HEK293 (cell line): ENCODE measurements at regions not wholly inside any gene's neighbourhood (a gene's known extent, or its start where the extent isn't known, plus 50 kb on each side); places are given as distances from the start of the nearest gene placed in this dataset.

ENCODE experiments used
- CTCF ChIA-PET: fragments of 350-600 bp; formaldehyde crosslinking; extraction: SDS; loops from one replicate; lab custom pipeline; 2021; ENCODE audit warnings: antibody characterized with exemption; lab: Yijun Ruan, JAX
- POLR2A ChIA-PET: fragments of 300-600 bp; formaldehyde crosslinking; extraction: SDS; loops from one replicate; lab custom pipeline; 2020; ENCODE audit warnings: antibody characterized with exemption, inconsistent platforms; lab: Yijun Ruan, JAX
- H3K27ac ChIP-seq: fragments of 200-500 bp; sonication (Bioruptor generic); 2 replicates; pipeline ENCODE4 v1.5.1; 2014; ENCODE audit warnings: low read depth, low read length, control low read depth, inconsistent platforms; ENCODE audit errors: extremely low read depth
- H3K36me3 ChIP-seq, 2 experiments: fragments of 200-500 bp in 1 of 2; sonication (Bioruptor generic) in 1 of 2; 1 replicate in 1 of 2; 2 replicates in 1 of 2; pipeline ENCODE4 v1.5.1; 2014 to 2017; ENCODE audit warnings: inconsistent platforms in 2 of 2, low read length in 2 of 2; ENCODE audit not compliant: control insufficient read depth in 2 of 2, insufficient read depth in 1 of 2
- H3K4me1 ChIP-seq: fragments of 200-500 bp; sonication (Bioruptor generic); 2 replicates; pipeline ENCODE4 v1.5.1; 2014; ENCODE audit warnings: mild to moderate bottlenecking, low read length, inconsistent platforms; ENCODE audit not compliant: control insufficient read depth, insufficient read depth
- H3K4me3 ChIP-seq: 2 replicates; pipeline ENCODE4 v1.5.1; 2011; ENCODE audit warnings: low read depth, mild to moderate bottlenecking, control low read depth, low read length, moderate library complexity
- H3K9me3 ChIP-seq: fragments of 200-500 bp; sonication (Bioruptor generic); 2 replicates; pipeline ENCODE4 v1.5.1; 2014; ENCODE audit warnings: low read depth, low read length, inconsistent platforms; ENCODE audit not compliant: control insufficient read depth, insufficient read depth
- GLI4 ChIP-seq: fragments of 450-650 bp; formaldehyde crosslinking; IDR thresholded peaks from 2 replicates; pipeline ENCODE4 v1.5.1; 2016; ENCODE audit warnings: missing biosample characterization, missing genetic modification characterization
- HOXC10 ChIP-seq: sonication (generic); formaldehyde crosslinking; IDR thresholded peaks from 2 replicates; pipeline ENCODE4 v1.8.1; 2023; ENCODE audit warnings: mild to moderate bottlenecking, missing genetic modification reagents
- KLF1 ChIP-seq: fragments of 450-650 bp; formaldehyde crosslinking; IDR thresholded peaks from 2 replicates; pipeline ENCODE4 v1.5.1; 2016; ENCODE audit warnings: missing biosample characterization, missing genetic modification characterization
- KLF16 ChIP-seq: fragments of 450-650 bp; formaldehyde crosslinking; IDR thresholded peaks from 2 replicates; pipeline ENCODE4 v1.5.1; 2017; ENCODE audit warnings: missing biosample characterization, missing genetic modification characterization
- RBAK ChIP-seq: fragments of 450-650 bp; formaldehyde crosslinking; IDR thresholded peaks from 2 replicates; pipeline ENCODE4 v1.5.1; 2016; ENCODE audit warnings: missing biosample characterization, missing genetic modification characterization
- SETDB1 ChIP-seq: IDR thresholded peaks from one replicate; pipeline ENCODE4 v1.6.1; 2017; ENCODE audit warnings: mild to moderate bottlenecking, low read length, moderate library complexity, mixed read lengths; ENCODE audit not compliant: insufficient read length
- ZBTB48 ChIP-seq: fragments of 450-650 bp; formaldehyde crosslinking; IDR thresholded peaks from 2 replicates; pipeline ENCODE4 v1.5.1; 2016; ENCODE audit warnings: missing biosample characterization, missing genetic modification characterization
- ZFP3 ChIP-seq: fragments of 450-650 bp; formaldehyde crosslinking; IDR thresholded peaks from 2 replicates; pipeline ENCODE4 v1.5.1; 2016; ENCODE audit warnings: low read depth, missing biosample characterization, missing genetic modification characterization
- ZFP37 ChIP-seq: fragments of 450-650 bp; formaldehyde crosslinking; IDR thresholded peaks from 2 replicates; pipeline ENCODE4 v1.5.1; 2016; ENCODE audit warnings: missing biosample characterization, missing genetic modification characterization
- ZNF138 ChIP-seq: fragments of 450-650 bp; formaldehyde crosslinking; IDR thresholded peaks from 2 replicates; pipeline ENCODE4 v1.5.1; 2016; ENCODE audit warnings: missing biosample characterization, missing genetic modification characterization, borderline replicate concordance
- ZNF146 ChIP-seq: fragments of 450-650 bp; formaldehyde crosslinking; IDR thresholded peaks from 2 replicates; pipeline ENCODE4 v1.5.1; 2016; ENCODE audit warnings: missing biosample characterization, missing genetic modification characterization
- ZNF175 ChIP-seq: fragments of 450-650 bp; formaldehyde crosslinking; IDR thresholded peaks from 2 replicates; pipeline ENCODE4 v1.5.1; 2016; ENCODE audit warnings: missing biosample characterization, missing genetic modification characterization
- ZNF202 ChIP-seq: fragments of 450-650 bp; formaldehyde crosslinking; IDR thresholded peaks from 2 replicates; pipeline ENCODE4 v1.5.1; 2016; ENCODE audit warnings: missing biosample characterization, missing genetic modification characterization, borderline replicate concordance
- ZNF311 ChIP-seq: fragments of 450-650 bp; formaldehyde crosslinking; IDR thresholded peaks from 2 replicates; pipeline ENCODE4 v1.5.1; 2017; ENCODE audit warnings: missing biosample characterization, missing genetic modification characterization, borderline replicate concordance
- ZNF501 ChIP-seq: fragments of 450-650 bp; formaldehyde crosslinking; IDR thresholded peaks from 2 replicates; pipeline ENCODE4 v1.5.1; 2016; ENCODE audit warnings: missing biosample characterization, missing genetic modification characterization
- ZNF561 ChIP-seq: fragments of 450-650 bp; IDR thresholded peaks from 2 replicates; pipeline ENCODE4 v1.5.1; 2018; ENCODE audit warnings: missing biosample characterization, missing genetic modification characterization, borderline replicate concordance
- ZNF626 ChIP-seq: fragments of 450-650 bp; sonication (Bioruptor Pico); formaldehyde crosslinking; IDR thresholded peaks from 2 replicates; pipeline ENCODE4 v1.5.1; 2018; ENCODE audit warnings: missing biosample characterization, missing genetic modification characterization, inconsistent platforms
- ZNF664 ChIP-seq: fragments of 450-650 bp; formaldehyde crosslinking; IDR thresholded peaks from 2 replicates; pipeline ENCODE4 v1.5.1; 2016; ENCODE audit warnings: missing biosample characterization, missing genetic modification characterization
- ZNF701 ChIP-seq: fragments of 450-650 bp; formaldehyde crosslinking; IDR thresholded peaks from 2 replicates; pipeline ENCODE4 v1.5.1; 2016; ENCODE audit warnings: missing biosample characterization, missing genetic modification characterization
- ZSCAN23 ChIP-seq: fragments of 450-650 bp; formaldehyde crosslinking; IDR thresholded peaks from 2 replicates; pipeline ENCODE4 v1.5.1; 2016; ENCODE audit warnings: missing biosample characterization, missing genetic modification characterization
- TF ChIP-seq, protein P1 (sequence below): fragments of 450-650 bp; formaldehyde crosslinking; IDR thresholded peaks from 2 replicates; pipeline ENCODE4 v1.5.1; 2016; ENCODE audit warnings: missing biosample characterization, missing genetic modification characterization
- TF ChIP-seq, protein P2 (sequence below): fragments of 450-650 bp; formaldehyde crosslinking; IDR thresholded peaks from 2 replicates; pipeline ENCODE4 v1.5.0; 2017; ENCODE audit warnings: missing biosample characterization, missing genetic modification characterization, borderline replicate concordance
- TF ChIP-seq, protein P3 (sequence below): fragments of 450-650 bp; formaldehyde crosslinking; IDR thresholded peaks from 2 replicates; pipeline ENCODE4 v1.5.1; 2016; ENCODE audit warnings: missing biosample characterization, missing genetic modification characterization

DNA sequence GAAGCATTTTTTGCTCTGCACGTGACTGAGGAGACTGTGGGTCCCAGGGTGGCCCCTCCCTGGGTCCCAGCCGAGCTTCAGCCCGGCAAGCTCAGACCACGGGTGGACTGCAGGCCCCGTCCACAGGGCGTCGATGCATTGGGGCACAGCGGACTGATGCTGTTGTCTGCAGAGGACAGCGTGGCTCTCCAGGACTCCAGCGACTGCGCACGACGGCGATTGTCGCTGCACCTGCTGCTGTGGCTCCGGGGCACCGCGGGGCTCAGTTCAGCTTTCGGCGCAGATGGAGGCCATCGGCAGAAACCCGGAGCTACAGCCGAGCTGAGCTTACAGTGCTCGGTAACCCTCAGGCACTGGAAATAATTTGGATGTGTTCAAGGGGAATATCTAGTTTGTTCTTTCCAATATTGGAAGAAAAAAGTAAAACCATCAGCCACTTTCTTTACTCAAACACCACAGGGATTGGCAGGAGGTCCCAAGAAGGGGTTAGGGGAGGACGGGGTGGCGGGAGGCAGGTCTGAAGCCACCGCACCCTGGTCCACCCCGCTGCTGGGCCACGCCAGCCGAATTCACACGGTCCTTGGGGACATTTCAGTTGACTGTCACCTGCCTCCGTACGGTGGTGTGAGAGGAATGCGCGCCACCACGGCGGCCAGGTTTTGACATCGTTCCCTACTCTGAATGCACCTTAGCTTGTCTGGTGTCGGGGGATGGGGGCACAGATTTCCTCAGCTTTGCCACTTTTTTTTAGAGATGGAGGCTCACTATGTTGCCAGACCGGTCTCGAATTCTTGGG, 88.7 kb upstream of the RPH3AL start:
- ChIA-PET CTCF (interaction anchor here (0.6 to 3.4 kb wide), 2 partner anchors 29 to 155 kb away, joined by 3 to 14 read pairs; no protein-coding TSS in a partner anchor), POLR2A (interaction anchor here (0.6 kb wide), 1 partner anchor 13 kb away, joined by 3 read pairs; no protein-coding TSS in a partner anchor)
- H3K4me1 ChIP-seq, result no peaks in the 10 kb centered on the region
- TF ChIP-seq SETDB1 (no peak), ZNF146 (tag by site-specific recombination) (no peak), ZFP3 (tag by site-specific recombination) (no peak)
- no peak overlapping the region for H3K27ac ChIP-seq
- no peak overlapping the region for H3K4me3 ChIP-seq
- peaks cover 12 to 35% of the 10 kb centered on the region in 2 experiments; a peak in 2 of 3 replicates for H3K36me3 ChIP-seq
- no peaks in the 10 kb centered on the region for H3K9me3 ChIP-seq

DNA sequence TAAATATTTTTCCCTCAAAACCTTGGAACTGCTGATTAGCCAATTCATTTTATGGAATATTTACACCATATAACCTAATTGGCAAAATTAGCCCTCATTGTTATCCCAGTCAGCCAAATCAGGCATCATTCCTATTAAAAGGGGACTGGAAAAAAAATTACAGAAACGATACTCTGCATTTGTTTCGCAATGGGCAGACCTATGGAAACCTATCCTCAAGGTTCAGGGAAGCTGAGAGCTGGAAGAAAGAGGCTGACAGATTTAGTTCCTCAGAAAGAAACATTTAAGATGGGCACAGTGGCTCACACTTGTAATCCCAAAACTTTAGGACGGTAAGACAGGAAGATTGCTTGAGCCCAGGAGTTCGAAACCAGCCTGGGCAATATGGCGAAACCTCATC, 85.6 kb upstream of the RPH3AL start:
- no peak overlapping the region for H3K27ac ChIP-seq
- H3K4me1 ChIP-seq, result no peaks in the 10 kb centered on the region
- no peak overlapping the region for H3K4me3 ChIP-seq
- no peaks in the 10 kb centered on the region; the same call in 1 of the 2 replicates for H3K9me3 ChIP-seq
- ChIA-PET CTCF (interaction anchor here (0.6 to 1.4 kb wide), 3 partner anchors 26 to 628 kb away, joined by 3 read pairs; no protein-coding TSS in a partner anchor), POLR2A (no interaction called here)
- peaks cover 0 to 15% of the 10 kb centered on the region in 2 experiments; a peak in 1 of 3 replicates for H3K36me3 ChIP-seq
- TF ChIP-seq ZNF561 (tag by site-specific recombination), result no peak
- TF ChIP-seq ZNF701 (tag by site-specific recombination), result no peak
- TF ChIP-seq, protein P1, sequence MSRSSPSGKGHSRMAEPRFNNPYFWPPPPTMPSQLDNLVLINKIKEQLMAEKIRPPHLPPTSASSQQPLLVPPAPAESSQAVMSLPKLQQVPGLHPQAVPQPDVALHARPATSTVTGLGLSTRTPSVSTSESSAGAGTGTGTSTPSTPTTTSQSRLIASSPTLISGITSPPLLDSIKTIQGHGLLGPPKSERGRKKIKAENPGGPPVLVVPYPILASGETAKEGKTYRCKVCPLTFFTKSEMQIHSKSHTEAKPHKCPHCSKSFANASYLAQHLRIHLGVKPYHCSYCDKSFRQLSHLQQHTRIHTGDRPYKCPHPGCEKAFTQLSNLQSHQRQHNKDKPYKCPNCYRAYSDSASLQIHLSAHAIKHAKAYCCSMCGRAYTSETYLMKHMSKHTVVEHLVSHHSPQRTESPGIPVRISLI (tag by site-specific recombination), result no peak
- TF ChIP-seq, protein P2, sequence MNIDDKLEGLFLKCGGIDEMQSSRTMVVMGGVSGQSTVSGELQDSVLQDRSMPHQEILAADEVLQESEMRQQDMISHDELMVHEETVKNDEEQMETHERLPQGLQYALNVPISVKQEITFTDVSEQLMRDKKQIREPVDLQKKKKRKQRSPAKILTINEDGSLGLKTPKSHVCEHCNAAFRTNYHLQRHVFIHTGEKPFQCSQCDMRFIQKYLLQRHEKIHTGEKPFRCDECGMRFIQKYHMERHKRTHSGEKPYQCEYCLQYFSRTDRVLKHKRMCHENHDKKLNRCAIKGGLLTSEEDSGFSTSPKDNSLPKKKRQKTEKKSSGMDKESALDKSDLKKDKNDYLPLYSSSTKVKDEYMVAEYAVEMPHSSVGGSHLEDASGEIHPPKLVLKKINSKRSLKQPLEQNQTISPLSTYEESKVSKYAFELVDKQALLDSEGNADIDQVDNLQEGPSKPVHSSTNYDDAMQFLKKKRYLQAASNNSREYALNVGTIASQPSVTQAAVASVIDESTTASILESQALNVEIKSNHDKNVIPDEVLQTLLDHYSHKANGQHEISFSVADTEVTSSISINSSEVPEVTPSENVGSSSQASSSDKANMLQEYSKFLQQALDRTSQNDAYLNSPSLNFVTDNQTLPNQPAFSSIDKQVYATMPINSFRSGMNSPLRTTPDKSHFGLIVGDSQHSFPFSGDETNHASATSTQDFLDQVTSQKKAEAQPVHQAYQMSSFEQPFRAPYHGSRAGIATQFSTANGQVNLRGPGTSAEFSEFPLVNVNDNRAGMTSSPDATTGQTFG (tag by site-specific recombination), result no peak
- no peak for TF ChIP-seq ZFP37 (tag by site-specific recombination)

DNA sequence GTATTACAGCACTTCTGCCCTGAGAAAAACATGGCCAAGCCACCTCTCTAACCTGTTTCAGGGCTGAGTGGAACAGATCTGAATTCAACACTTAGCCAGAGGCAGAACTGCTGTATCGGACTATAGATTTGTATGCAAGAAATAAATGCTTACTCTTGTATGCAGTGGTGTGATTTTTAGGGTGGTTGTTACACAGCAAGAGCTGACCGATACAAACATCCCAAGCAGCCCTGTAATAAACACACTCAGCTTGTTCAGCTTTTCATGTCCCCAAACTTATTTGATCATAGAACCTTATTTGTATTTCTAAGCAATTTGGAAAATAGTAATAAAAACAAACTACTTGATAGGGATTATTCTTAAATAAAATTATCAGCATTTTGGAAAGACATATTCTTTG, 84.9 kb upstream of the RPH3AL start:
- no peak for TF ChIP-seq ZNF175 (tag by site-specific recombination)
- TF ChIP-seq RBAK (tag by site-specific recombination), result 0 out of 2 replicates have a peak, but pooled peaks have one; percentile 53
- no peak for TF ChIP-seq ZNF202 (tag by site-specific recombination)
- TF ChIP-seq ZNF664 (tag by site-specific recombination), result no peak
- no peak overlapping the region for H3K4me3 ChIP-seq
- no peaks in the 10 kb centered on the region; the same call in 1 of the 2 replicates for H3K9me3 ChIP-seq
- CTCF ChIA-PET, result interaction anchor here (0.6 to 1.4 kb wide), 3 partner anchors 25 to 629 kb away, joined by 3 read pairs; no protein-coding TSS in a partner anchor
- H3K4me1 ChIP-seq, result no peaks in the 10 kb centered on the region
- H3K27ac ChIP-seq, result no peak overlapping the region
- peaks cover 0 to 8% of the 10 kb centered on the region in 2 experiments; a peak in 1 of 3 replicates for H3K36me3 ChIP-seq
- POLR2A ChIA-PET, result interaction anchor here (0.6 kb wide), 1 partner anchor 23 kb away, joined by 3 read pairs; no protein-coding TSS in a partner anchor

DNA sequence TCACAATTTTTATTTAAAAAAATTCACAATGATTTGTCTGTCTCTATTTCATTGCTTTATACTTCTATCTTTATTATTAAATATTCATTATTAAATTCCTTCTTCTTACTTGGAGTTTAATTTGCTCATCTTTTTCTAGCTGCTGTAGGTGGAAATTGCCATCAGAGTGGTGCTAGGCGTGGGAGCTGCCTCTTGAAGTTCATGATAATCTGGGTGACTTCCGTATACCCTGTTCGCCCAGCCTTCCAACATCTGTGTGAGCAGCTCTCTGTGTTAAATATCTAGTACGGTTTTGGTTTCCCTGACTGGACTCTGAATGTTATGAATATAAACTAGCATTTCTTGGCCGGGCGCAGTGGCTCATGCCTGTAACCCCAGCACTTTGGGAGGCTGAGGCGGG, 84.0 kb upstream of the RPH3AL start:
- POLR2A ChIA-PET, result no interaction called here
- TF ChIP-seq ZNF138 (tag by site-specific recombination) (no peak), KLF1 (tag by site-specific recombination) (no peak), ZNF501 (tag by site-specific recombination) (no peak), HOXC10 (CRISPR knock-in tag) (no peak), ZSCAN23 (tag by site-specific recombination) (no peak), ZNF626 (tag by site-specific recombination) (no peak), ZBTB48 (tag by site-specific recombination) (no peak), ZNF664 (tag by site-specific recombination) (no peak), ZNF311 (no peak), KLF16 (no peak), GLI4 (tag by site-specific recombination) (no peak)
- TF ChIP-seq, protein P3, sequence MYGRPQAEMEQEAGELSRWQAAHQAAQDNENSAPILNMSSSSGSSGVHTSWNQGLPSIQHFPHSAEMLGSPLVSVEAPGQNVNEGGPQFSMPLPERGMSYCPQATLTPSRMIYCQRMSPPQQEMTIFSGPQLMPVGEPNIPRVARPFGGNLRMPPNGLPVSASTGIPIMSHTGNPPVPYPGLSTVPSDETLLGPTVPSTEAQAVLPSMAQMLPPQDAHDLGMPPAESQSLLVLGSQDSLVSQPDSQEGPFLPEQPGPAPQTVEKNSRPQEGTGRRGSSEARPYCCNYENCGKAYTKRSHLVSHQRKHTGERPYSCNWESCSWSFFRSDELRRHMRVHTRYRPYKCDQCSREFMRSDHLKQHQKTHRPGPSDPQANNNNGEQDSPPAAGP, result no peak
- CTCF ChIA-PET, result no interaction called here

More for the DNA sequence above, 84.0 kb upstream of the RPH3AL start:
- no peak overlapping the region for H3K27ac ChIP-seq
- H3K36me3 ChIP-seq, result peaks cover 0 to under 1% of the 10 kb centered on the region in 2 experiments; a peak in 1 of 3 replicates
- H3K4me3 ChIP-seq, result no peak overlapping the region
- no peaks in the 10 kb centered on the region for H3K4me1 ChIP-seq
- no peaks in the 10 kb centered on the region; the same call in 1 of the 2 replicates for H3K9me3 ChIP-seq
